DMS114 treated with DMSO at 0.1 percent for 48 hours (cell line): ENCODE measurements at regions not wholly inside any gene's neighbourhood (a gene's known extent, or its start where the extent isn't known, plus 50 kb on each side); places are given as distances from the start of the nearest gene placed in this dataset.
"Not testable (repeated sequence)": the region's sequence is repeated elsewhere in the genome, so short reads cannot be mapped to it uniquely, and the experiment has no call there.

Source experiments
- DNase-seq: peaks from one replicate; lab custom pipeline; 2025; ENCODE audit not compliant: unreplicated experiment; lab: John Stamatoyannopoulos, UW

DNA sequence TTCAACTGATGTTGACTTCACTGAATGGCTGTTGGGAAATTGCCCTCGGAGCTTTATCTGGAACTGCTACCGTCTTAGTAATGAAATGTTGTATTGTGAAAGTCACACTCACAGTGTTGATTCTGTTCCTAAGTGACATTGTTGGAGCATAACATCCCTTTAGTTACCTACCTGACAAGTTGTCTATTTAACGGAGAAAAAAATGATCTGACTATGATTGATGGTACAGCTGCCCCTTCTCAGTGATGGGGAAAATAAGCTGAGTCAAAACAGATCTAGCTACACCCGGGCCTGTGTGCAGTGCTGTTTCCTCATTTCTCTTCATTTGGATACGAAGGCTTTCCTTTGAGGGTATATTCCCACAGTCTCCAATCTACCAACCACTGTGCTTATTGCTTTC lies 472.3 kb upstream of the BRINP3 start:
- no peak for DNase-seq

- DNase-seq: no peak
These were observed 479.9 kb upstream of the BRINP3 start for GRCh38 chr1:190957565-190957964.

GRCh38 chr1:190963321-190963720 lies 485.7 kb upstream of the BRINP3 start:
- no peak for DNase-seq

DNA sequence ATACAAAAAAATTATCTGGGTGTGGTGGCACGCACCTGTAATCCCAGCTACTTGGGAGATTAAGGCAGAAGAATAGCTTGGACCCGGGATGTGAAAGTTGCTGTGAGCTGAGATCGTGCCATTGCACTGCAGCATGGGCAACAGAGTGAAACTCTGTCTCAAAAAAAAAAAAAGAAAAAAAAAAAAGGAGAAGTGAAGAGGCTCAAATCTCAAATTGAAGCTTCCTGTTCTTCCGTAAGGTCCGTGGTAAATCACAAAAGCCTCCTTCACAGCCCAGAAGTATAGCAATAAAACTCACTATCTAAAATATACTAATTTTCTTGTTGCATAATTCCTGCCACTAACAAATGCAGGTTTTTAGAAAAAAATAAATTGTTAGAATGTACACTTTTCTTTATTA lies 498.2 kb upstream of the BRINP3 start:
- no peak for DNase-seq

DNA sequence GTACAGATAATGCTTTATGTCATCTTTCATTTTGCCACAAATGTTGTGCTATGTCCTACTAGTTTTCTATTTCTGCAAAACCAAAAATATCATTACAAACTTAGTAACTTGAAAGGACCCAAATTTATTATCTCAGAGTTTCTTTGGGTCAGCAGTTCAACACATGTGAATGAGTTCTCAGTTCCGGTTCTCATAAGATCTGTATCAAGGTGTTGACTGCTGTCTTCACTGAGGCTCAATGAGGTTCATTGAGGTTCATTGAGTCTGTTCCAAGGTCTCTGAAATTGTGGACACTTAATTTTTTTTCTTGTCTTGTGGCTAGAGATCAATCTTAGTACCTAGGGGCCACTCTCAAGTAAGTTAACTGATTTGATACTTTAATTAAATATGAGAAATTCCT lies 525.1 kb upstream of the BRINP3 start:
- DNase-seq: no peak

DNA sequence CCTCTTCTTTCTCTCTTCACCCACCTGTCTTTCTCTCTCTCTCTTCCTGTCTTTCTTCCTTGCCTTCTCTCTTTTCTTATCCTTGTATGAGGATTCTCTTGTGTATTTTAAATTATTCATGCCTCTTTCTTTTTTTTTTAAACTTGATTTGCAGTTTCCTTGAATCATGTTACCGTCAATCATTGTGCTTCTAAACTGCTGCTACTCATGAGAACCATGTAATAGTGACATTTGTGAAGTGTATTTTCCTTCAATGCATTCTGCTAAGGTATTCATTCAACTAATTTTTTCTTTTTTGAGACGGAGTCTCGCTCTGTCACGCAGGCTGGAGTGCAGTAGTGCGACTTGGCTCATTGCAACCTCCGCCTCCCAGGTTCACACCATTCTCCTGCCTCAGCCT lies 539.1 kb upstream of the BRINP3 start:
- no peak for DNase-seq

DNA sequence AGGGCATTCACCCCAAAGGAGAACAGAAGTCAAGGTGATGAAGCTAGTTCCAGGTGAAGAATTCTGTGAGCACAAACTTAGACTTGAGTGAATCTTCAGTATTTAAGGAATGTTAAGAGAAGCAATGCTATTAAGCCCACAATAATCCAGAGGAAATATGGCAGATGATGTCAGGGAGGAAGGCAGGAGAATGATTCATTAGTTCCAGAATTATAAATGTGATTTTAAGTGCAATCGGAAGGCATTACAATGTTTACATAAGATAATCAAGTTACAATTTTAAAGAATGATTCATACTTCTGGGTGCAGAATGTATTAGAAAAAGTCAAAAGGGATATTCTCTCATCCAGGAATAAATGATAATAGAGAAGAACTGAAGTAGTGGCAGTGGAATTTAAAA lies 545.2 kb upstream of the BRINP3 start:
- DNase-seq: no peak

GRCh38 chr1:191025896-191026642 lies 548.4 kb upstream of the BRINP3 start:
- no peak for DNase-seq

- no peak for DNase-seq
These were observed 549.2 kb upstream of the BRINP3 start for GRCh38 chr1:191026828-191027227.

DNA sequence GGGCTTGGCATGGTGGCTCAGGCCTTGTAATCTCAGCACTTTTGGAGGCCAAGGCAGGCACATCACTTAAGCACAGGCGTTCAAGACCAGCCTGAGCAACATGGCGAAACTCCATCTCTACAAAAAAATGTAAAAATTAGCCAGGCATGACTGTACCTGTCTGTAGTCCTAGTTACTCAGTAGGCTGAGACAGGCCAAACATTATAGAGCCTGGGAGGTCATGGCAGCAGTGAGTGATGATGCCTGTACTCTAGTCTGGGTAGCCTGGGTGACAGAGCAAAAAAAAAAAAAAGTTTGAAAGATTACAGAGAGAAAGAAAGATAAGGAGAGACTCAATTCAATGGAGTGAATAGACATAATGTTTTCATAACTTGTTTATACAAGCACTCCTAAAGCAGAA lies 556.5 kb upstream of the BRINP3 start:
- no peak for DNase-seq

GRCh38 chr1:191043066-191043465 lies 565.4 kb upstream of the BRINP3 start:
- DNase-seq: no peak

DNA sequence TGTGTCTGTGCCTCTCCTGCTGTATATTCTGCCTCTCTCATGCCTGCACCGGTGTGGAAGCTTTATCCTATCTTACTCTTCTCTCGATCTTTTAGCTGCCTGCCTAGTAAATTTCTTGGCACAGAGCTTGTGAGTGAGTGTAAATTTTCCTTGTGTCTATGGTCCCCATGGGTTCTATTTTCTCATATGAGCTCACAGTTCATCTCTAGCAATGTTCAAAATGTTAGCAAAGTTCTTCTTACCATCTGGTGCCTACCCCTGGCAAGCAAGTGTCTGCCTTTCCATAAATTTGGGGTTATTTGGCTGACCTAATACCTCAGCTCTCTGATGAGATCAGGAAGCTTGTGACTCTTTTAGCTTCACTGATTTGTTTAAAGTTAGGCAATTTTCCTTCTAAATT lies 572.1 kb upstream of the BRINP3 start:
- DNase-seq: no peak

GRCh38 chr1:191052888-191053287 lies 575.2 kb upstream of the BRINP3 start:
- no peak for DNase-seq

- DNase-seq: no peak
These were observed 587.7 kb upstream of the BRINP3 start for GRCh38 chr1:191065346-191065745.

DNA sequence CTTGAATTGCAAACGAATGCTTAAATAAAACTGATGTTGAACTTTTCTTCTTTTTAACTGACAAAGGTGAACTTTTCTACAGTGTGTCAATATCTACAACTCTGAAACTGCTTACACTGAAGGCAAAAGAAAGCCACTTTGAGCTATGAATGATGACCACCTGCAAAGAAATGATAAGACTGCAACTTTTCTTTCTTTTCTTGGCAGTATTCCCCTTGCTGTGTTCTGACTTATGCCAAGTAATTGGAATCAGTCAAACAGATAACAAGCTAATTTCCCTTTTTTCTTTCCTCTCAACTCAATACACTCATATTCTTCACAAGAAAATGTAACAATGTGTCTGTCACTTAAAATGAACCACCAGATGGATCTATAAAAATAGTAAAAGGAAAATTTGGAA lies 588.1 kb upstream of the BRINP3 start:
- DNase-seq: no peak

DNA sequence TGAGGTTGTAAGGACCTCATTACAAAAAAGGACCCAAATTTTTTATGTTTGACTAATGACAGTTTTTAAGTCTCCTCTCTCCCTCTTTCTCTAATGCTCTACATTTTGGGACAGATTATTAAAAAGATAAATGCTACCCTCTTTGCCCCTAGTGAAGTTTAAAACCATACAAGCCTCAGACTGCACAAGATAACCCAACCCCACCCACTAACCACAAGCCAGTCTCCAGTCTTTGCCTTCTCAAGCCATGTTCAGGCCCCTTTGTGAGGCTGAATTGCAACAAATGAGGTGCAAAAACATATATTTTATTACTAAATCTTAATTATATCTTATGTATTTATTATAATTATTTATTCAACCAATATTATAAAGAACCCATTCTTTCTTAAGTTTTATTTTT lies 597.2 kb upstream of the BRINP3 start:
- DNase-seq: no peak

DNA sequence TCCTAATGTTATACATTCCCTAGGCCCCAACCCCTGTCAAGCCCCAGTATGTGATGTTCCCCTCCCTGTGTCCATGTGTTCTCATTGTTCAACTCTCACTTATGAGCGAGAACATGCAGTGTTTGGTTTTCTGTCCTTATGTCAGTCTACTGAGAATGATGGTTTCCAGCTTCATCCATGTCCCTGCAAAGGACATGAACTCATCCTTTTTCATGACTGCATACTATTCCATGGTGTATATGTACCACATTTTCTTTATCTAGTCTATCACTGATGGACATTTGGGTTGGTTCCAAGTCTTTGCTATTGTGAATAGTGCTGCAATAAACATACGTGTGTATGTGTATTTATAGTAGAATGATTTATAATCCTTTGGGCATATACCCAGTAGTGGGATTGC lies 605.4 kb upstream of the BRINP3 start:
- DNase-seq: not testable (repeated sequence)

- no peak for DNase-seq
These were observed 607.5 kb upstream of the BRINP3 start for GRCh38 chr1:191085121-191085520.

- DNase-seq: no peak
These were observed 609.2 kb upstream of the BRINP3 start for GRCh38 chr1:191086910-191087309.

- no peak for DNase-seq
These were observed 618.7 kb upstream of the BRINP3 start for GRCh38 chr1:191096405-191096804.

GRCh38 chr1:191099696-191100095 lies 622.0 kb upstream of the BRINP3 start:
- DNase-seq: no peak

- no peak for DNase-seq
These were observed 624.3 kb upstream of the BRINP3 start for GRCh38 chr1:191101960-191102359.

DNA sequence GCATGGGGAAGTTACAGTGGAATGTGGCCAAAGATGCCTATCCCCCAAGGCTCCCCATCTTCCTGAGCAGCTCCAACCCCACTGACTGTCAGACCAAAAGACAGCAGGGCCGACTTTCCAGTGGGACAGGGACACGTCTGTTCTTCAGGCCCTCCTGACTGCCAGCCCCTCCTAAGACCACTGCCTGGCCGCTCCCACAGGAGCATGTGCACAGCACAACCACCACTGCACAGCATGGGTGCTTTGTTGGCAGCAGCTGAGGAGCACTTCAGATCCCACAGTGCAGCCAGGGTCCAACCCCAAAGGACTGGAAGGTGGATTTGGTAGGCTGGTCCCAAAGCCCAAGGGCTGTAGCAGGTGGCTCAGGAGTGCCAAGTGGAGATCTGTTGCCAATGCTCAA lies 648.3 kb upstream of the BRINP3 start:
- no peak for DNase-seq
